ENCODE measurements at regions not wholly inside any gene's neighbourhood (a gene's known extent, or its start where the extent isn't known, plus 50 kb on each side); places are given as distances from the start of the nearest gene placed in this dataset.

DNA sequence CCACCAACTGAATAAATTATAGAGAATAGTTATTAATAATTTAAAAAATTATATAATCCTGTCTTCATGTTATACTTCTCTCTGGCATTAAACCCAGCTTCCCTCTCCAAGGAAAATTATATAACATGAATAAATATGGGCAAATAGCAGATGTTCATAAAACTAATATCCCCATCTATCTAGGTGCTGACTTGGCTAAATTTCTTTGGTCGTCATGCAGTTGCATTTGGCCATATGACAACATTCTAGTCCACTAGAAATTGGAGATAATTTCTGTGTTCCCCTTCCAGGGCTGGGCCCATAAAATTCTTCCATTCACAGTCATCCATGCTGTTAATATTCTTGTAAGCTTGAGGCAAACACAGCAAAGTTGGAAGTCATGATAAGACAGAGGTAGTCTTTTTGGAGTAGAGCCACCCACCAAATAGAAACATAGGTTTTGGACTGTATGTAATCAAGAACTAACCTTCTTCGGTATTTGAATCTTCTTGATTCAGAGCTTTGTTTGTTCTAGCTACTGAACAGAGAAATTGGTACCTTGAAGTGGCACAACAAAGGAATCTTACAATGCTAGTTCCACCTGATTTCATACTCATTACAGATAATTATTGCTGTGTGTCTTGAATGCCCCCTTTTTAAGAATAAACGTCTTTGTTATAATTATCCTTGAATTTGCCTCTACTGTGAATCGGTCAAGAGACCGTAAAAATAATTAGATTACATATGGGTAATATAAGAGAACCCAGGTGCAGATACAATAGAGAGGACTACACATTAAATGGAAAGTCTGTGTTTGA, 678.5 kb upstream of the PCDH20 start:
- DNase-seq (ENCODE audit: low spot score) (no peak), ATAC-seq (ENCODE audit: low FRiP score) (no peak)
- TF ChIP-seq, protein P1, sequence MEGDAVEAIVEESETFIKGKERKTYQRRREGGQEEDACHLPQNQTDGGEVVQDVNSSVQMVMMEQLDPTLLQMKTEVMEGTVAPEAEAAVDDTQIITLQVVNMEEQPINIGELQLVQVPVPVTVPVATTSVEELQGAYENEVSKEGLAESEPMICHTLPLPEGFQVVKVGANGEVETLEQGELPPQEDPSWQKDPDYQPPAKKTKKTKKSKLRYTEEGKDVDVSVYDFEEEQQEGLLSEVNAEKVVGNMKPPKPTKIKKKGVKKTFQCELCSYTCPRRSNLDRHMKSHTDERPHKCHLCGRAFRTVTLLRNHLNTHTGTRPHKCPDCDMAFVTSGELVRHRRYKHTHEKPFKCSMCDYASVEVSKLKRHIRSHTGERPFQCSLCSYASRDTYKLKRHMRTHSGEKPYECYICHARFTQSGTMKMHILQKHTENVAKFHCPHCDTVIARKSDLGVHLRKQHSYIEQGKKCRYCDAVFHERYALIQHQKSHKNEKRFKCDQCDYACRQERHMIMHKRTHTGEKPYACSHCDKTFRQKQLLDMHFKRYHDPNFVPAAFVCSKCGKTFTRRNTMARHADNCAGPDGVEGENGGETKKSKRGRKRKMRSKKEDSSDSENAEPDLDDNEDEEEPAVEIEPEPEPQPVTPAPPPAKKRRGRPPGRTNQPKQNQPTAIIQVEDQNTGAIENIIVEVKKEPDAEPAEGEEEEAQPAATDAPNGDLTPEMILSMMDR (IDR thresholded peaks at IDR 0.05), result no peak

DNA sequence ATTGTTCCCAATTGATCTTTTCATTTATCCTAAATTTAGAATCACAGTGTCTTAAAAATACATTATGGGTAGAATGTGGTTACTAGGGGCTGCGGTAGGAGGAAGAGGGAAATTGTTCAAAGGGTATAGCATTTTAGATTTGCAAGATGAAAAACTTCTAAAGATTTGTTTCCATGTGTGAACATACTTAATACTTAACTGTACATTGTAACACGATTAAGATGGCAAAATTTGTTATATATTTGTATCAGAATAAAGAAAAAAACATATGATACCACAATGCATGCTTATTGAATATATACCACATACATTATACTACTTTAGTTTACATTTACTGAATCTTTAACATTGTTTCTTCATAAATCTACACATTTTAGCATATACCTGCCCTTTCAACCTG, 677.3 kb upstream of the PCDH20 start:
- ATAC-seq (ENCODE audit: low FRiP score), result no peak
- TF ChIP-seq, protein P1 (IDR thresholded peaks at IDR 0.05), result no peak
- DNase-seq (ENCODE audit: low spot score), result no peak

DNA sequence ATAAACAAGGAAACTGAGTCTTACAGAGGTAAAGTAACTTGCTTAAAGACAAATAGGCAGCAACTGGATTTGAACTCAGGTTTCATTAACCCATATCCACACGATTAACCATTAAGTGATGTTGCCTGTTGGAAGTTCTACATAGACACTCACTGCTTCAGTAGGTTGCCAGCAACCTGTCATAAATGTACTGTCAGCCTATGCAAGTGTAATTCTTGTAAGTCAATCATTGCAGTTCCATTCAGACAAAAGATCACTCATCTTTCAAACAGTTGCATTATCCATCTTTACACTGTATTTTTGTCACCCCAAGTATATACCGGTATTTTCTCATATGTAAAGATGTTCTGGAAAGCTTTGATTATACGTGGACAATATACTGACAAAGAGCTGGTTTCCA, 676.9 kb upstream of the PCDH20 start:
- TF ChIP-seq, protein P1 (IDR thresholded peaks at IDR 0.05), result no peak
- DNase-seq (ENCODE audit: low spot score), result no peak
- no peak for ATAC-seq (ENCODE audit: low FRiP score)

DNA sequence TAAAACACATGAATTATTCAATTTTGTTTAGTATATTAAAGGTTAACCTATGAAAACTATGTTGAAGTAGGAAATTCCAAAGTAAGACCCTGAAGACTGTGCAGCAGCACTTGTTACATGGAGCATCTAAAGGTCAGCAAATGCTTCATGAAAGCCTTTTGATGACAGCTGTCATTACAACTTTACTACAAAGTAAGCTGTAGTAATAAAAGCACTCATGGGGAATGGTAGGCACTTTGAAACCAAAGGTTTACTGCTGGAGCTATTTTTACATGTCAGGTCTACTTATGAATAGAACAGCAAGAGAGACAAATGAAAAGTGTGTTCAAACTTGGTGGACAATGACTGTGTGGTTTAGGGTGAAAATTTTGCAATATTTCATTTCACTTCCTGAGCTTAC, 672.5 kb upstream of the PCDH20 start:
- ATAC-seq (ENCODE audit: low FRiP score) (no peak), DNase-seq (ENCODE audit: low spot score) (no peak)
- TF ChIP-seq, protein P1 (IDR thresholded peaks at IDR 0.05), result no peak

DNA sequence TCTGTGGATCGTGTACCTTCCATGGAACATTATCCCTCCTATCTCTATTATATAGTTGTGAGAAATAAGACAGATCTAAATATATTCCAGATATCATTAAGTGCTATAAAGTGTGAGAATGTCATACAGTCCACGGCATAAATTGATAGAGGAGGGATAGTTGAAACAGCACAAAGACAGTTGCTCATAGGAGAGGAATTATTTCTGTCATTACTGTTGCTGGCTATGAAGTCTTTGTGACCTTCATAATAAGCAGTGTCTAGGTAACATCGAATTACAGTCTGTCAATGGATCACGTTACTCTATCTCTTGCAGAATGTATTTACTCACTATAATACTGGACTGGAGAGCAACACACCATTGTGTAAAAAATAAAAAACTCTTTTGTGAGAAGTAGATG, 671.5 kb upstream of the PCDH20 start:
- TF ChIP-seq, protein P1 (IDR thresholded peaks at IDR 0.05), result no peak
- ATAC-seq (ENCODE audit: low FRiP score), result no peak
- no peak for DNase-seq (ENCODE audit: low spot score)

DNA sequence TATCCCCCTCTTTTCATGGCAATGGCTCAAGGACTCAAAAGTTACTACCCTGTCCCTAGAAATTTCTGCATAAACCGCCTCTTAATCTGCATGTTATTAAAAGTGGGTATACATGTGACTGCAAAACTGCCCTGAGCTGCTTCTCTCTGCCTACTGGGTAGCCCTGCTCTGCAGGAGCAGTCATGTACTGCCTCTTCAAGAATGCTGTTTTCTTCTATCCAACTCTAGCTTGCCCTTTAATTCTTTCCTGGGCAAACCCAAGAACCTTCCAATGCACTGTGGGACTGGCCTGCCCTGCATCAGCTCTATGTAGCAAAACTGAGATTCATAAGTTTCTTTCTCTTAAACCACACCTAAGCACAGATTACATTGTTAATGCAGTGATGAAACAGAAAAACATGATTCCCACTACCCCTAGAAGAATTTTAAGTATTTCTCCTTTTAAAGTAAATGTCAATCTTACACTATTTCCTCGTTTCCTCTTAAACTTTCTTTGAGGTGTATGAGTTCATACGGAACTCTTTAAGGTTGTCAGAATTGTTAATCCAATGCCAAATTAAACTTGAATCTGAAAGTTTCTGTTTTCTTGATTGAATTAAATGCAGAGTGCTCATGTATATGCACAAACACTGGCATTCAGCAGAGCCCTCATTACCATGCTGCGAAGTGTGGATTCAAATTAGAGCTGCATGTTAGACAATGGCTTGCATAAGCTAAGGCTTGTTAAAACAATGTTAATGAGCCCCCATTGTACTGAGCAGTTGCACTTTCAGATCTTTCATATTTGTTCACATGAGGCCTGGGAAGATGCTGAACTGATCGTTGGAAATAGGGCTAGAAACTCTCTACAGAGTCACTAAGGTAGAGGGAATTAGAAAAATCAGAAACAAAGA, 669.9 kb upstream of the PCDH20 start:
- ATAC-seq (ENCODE audit: low FRiP score) (no peak), DNase-seq (ENCODE audit: low spot score) (no peak)
- TF ChIP-seq, protein P1 (IDR thresholded peaks at IDR 0.05), result no peak

Data from omental fat pad (tissue), 3 donors.